ENCODE measurements at regions not wholly inside any gene's neighbourhood (a gene's known extent, or its start where the extent isn't known, plus 50 kb on each side); places are given as distances from the start of the nearest gene placed in this dataset.

DNA sequence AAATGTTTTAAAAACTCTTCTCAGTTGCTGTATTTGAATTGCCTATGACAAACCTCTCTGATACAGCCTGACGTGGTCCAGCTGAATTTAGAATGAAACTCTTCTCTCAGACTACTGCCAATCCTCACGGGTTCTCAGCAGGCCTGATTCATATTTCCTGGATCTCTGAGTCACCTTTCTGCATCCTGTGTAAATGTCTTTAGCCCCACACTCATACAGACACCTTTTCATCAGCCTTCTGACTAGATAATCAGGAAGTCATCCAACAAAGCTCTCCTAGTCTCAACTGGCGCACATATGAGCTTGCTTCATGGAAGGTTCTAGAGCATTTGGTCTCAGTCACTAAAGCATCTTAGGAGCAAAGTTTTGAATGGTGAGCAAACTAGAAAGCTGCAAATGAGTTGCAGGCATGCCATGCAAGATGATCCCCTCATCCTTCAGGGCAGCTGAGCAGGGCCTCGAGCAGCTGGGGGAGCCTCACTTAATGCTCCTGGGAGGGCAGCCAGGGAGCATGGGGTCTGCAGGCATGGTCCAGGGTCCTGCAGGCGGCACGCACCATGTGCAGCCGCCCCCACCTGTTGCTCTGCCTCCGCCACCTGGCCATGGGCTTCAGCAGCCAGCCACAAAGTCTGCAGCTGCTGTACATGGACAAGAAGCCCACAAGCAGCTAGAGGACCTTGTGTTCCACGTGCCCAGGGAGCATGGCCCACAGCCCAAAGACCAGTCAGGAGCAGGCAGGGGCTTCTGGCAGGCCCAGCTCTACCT lies 182.8 kb downstream of the ARHGAP12 start:
- TF ChIP-seq EZH2 (IDR thresholded peaks at IDR 0.05; ENCODE audit: low read length, unreplicated experiment) (no peak), EZH2phosphoT487 (IDR thresholded peaks at IDR 0.05; ENCODE audit: borderline replicate concordance, low read length) (no peak)
- TF ChIP-seq, protein P1, sequence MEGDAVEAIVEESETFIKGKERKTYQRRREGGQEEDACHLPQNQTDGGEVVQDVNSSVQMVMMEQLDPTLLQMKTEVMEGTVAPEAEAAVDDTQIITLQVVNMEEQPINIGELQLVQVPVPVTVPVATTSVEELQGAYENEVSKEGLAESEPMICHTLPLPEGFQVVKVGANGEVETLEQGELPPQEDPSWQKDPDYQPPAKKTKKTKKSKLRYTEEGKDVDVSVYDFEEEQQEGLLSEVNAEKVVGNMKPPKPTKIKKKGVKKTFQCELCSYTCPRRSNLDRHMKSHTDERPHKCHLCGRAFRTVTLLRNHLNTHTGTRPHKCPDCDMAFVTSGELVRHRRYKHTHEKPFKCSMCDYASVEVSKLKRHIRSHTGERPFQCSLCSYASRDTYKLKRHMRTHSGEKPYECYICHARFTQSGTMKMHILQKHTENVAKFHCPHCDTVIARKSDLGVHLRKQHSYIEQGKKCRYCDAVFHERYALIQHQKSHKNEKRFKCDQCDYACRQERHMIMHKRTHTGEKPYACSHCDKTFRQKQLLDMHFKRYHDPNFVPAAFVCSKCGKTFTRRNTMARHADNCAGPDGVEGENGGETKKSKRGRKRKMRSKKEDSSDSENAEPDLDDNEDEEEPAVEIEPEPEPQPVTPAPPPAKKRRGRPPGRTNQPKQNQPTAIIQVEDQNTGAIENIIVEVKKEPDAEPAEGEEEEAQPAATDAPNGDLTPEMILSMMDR (conservative IDR thresholded peaks at IDR 0.05; ENCODE audit: low read depth, low read length): no peak

Measured in PC-3 (cell line).